ENCODE measurements at regions not wholly inside any gene's neighbourhood (a gene's known extent, or its start where the extent isn't known, plus 50 kb on each side); places are given as distances from the start of the nearest gene placed in this dataset.
"Not testable (repeated sequence)": the region's sequence is repeated elsewhere in the genome, so short reads cannot be mapped to it uniquely, and the experiment has no call there.

- DNase-seq (ENCODE audit: low read depth), result no peak
Measured at GRCh38 chr4:164212714-164213113, 541.2 kb upstream of the SMIM31 start.

DNA sequence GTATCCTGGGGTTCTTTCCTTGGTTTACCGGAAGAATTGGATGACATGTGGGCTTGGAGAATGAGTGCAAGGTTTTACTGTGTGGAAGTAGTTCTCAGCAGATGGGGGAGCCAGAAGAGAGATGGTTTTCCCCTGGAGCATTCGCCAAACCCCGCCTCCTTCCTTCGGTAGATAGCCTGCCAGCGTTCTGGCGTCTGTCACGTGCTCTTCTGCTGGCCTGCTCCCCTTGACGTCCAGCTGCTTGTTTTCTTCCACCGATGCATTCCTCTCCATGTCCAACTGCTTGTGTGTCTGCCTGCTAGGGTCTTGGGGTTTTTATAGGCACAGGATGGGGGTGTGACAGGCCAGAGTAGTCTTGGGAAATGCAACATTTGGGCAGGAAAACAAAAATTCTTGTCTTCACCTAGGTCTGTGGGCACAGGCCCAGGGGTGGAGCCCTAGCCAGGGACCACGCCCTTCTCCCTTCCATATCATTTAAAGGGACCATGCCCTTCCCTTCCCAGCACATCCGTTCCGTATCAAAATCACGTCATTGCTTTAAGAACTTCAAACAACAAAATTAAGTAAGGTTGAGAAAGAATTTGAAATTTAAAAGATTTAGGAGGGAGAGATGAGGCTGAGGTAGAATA is 538.7 kb upstream of the SMIM31 start:
- no peak for DNase-seq (ENCODE audit: low read depth)

DNA sequence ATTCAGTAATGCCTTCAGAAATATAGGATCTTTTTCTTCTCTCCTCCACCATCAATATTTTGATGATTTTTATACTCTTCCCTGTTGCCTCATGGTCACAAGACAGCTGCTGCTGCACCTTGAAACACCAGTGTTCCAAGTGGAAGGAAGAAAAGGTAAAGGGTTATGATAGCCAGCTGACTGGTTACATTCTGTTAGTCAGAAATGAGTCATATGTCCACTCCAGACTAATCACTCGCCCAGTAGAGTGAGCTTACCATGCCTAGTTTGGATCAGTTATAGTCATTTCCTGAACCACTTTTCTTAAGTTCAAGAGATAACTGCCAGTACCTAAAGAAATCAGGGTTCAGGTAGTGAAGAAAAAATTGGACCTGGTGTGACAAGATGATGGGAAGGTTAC is 532.3 kb upstream of the SMIM31 start:
- DNase-seq (ENCODE audit: low read depth), result no peak

GRCh38 chr4:164224871-164225270 is 529.1 kb upstream of the SMIM31 start:
- DNase-seq (ENCODE audit: low read depth), result no peak

GRCh38 chr4:164229255-164229654 is 524.7 kb upstream of the SMIM31 start:
- no peak for DNase-seq (ENCODE audit: low read depth)

DNA sequence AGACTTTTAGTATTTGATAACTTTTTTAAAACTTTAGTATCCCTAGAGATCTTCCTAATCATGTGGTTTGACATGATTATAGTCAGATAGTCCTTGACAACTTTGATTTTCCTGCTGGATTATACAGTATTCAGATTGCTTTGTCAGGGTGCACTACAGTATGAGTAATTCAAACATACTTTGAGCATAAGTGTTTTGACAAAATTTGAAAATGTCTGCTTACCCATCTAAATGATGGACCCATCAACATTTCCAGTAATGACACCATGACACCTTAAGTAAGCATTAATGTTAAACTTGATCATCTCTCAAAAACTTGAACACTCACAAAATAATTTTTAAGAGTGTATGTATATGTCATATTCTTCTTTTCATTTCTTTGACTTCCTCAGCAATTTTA is 514.5 kb upstream of the SMIM31 start:
- no peak for DNase-seq (ENCODE audit: low read depth)

DNA sequence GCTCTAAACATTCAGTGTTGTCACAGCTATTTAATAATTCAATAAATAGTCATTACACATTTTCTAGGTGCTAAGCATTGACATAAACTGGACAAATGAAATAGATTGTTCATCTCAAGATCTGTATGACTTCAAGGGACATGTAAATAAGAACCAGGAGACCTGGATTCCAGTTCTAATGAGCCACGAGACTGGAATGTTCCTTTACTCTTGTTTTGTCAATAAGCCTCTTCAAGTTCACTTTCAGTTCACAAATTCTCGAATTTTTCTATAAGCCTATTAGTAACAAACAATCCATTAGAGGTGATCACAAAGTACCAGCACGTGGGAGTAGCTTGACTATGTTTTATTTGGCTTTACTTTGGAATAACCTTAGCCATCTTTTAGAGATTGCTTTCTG is 514.0 kb upstream of the SMIM31 start:
- DNase-seq (ENCODE audit: low read depth), result no peak

GRCh38 chr4:164251257-164251656 is 502.7 kb upstream of the SMIM31 start:
- DNase-seq (ENCODE audit: low read depth), result no peak

- DNase-seq (ENCODE audit: low read depth), result no peak
Measured at GRCh38 chr4:164252286-164252685, 501.6 kb upstream of the SMIM31 start.

GRCh38 chr4:164261831-164262230 is 492.1 kb upstream of the SMIM31 start:
- no peak for DNase-seq (ENCODE audit: low read depth)

GRCh38 chr4:164262508-164262907 is 491.4 kb upstream of the SMIM31 start:
- DNase-seq (ENCODE audit: low read depth), result not testable (repeated sequence)

- DNase-seq (ENCODE audit: low read depth), result not testable (repeated sequence)
Measured at GRCh38 chr4:164277414-164277813, 476.5 kb upstream of the SMIM31 start.

GRCh38 chr4:164287173-164287572 is 466.8 kb upstream of the SMIM31 start:
- no peak for DNase-seq (ENCODE audit: low read depth)

DNA sequence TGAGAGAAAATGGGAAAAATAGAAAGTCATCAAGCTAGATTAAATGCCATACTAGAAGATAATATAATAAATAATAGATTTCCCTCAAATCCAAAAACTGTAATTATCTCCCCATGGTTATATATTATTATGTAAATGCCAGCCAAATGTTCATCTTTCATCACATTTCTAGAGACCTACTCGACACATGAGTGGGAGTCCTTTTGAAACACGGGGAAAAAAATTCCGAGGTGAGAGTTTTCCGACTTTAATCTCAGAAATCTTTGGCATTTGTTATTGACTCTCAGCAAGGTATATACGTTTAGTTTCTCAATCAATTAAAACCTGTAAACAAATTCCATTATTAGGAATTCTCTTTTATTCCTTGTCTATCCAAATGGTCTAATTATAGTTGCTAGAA is 465.4 kb upstream of the SMIM31 start:
- DNase-seq (ENCODE audit: low read depth), result no peak

DNA sequence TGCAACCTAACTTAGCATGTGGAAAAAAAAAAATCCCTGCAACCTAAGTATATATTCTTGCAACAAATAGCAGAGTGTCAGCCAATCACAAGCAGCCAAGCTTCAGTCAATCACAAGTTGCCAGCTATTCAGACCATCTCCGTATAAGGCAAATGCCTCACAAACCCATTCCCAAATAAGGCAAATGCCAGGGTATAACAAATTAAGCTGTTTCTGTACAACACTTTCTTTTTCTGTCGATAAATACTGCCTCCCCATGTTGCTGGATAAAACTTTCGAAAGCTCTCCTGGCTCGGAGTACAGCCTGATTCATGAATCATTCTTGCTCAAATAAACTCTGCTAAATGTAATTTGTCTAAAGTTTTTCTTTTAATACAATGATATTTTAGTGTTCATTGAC is 460.7 kb upstream of the SMIM31 start:
- DNase-seq (ENCODE audit: low read depth), result no peak

DNA sequence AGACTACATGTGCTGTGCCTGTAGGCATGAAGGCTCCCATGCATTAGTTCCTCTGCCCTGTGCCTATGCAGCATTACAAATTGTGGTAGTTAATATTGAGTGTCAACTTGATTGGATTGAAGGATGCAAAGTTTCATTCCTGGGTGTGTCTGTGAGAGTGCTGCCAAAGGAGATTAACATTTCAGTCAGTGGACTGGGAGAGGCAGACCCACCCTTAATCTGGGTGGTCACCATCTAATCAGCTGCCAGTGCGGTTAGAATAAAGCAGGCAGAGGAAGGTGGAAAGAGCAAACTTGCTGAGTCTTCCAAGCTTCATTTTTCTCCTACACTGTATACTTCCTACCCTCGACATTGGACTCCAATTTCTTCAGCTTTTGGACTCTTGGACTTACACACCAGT is 460.2 kb upstream of the SMIM31 start:
- DNase-seq (ENCODE audit: low read depth), result no peak

DNA sequence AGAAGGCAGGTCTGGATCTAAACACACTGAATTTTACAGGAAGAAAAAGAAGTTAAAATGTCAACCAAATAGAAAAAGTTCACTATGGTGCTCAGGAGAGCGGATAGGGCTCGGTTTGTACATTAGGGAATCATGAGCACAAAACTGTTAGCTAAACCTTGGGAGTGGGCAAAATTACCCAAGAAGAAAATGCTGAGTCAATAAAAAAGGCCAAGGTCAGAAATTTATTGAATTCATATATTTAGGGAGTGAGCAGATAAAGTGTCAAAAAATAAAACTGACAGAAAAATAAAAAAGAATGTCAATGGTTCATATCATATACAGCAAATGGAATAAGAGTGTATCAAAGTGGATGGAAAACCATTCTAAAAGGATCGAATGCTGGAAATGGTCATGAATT is 452.5 kb upstream of the SMIM31 start:
- DNase-seq (ENCODE audit: low read depth), result no peak

GRCh38 chr4:164304101-164304639 is 449.8 kb upstream of the SMIM31 start:
- DNase-seq (ENCODE audit: low read depth), result no peak

DNA sequence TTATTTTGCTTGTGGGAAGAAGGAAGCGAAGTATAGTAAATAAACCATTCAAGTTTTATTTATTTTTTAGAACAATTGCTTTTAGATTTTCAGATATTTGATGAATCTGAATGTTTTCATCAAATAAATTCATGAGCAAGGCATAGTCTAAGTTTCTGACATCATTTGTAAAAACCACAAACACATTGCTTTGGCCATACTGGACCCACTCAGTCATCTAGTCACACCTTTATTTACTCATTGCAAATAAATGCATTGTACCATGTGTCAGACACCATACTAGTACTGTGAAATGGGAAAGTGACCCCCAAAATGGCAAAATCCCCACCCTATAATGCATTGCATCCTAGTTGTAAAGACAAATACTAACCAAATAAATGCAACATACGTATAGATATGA is 449.1 kb upstream of the SMIM31 start:
- DNase-seq (ENCODE audit: low read depth), result no peak

DNA sequence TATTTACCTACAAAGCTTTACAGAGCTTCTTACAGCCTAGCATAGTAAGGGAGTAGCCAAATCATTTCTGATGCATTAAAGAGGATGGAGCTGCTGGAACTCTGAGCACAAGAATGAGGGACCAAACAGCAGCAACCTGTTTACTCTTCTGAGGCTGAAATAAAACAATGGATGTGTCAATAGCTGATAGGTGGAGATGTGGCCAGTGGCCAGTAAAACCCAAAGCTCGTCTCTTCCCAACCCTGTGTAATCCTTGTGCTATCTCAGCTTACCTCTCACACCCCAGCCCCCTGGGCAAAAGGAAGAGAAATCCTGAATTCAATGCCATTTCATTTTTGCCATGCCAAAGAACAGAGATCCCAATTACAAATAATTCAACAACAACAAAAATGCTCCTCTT is 446.7 kb upstream of the SMIM31 start:
- no peak for DNase-seq (ENCODE audit: low read depth)

GRCh38 chr4:164312671-164313070 is 441.3 kb upstream of the SMIM31 start:
- no peak for DNase-seq (ENCODE audit: low read depth)

- no peak for DNase-seq (ENCODE audit: low read depth)
Measured at GRCh38 chr4:164313853-164314252, 440.1 kb upstream of the SMIM31 start.

- DNase-seq (ENCODE audit: low read depth), result no peak
Measured at GRCh38 chr4:164318350-164318749, 435.6 kb upstream of the SMIM31 start.

- DNase-seq (ENCODE audit: low read depth), result no peak
Measured at GRCh38 chr4:164319688-164320087, 434.2 kb upstream of the SMIM31 start.
